GM12801 (cell line): ENCODE measurements at regions not wholly inside any gene's neighbourhood (a gene's known extent, or its start where the extent isn't known, plus 50 kb on each side); places are given as distances from the start of the nearest gene placed in this dataset.

Experiments used
- CTCF ChIP-seq: IDR thresholded peaks from one replicate; pipeline ENCODE4 v1.5.1; 2011; ENCODE audit warnings: control low read depth; ENCODE audit not compliant: insufficient read length; ENCODE audit errors: extremely low read depth

- TF ChIP-seq CTCF, result no peak
Measured at GRCh38 chr2:163187995-163188655, 349.6 kb upstream of the KCNH7 start.

- TF ChIP-seq CTCF, result no peak
Measured at GRCh38 chr2:163187119-163187518, 348.6 kb upstream of the KCNH7 start.

- no peak for TF ChIP-seq CTCF
Measured at GRCh38 chr2:163185160-163185559, 346.6 kb upstream of the KCNH7 start.

- no peak for TF ChIP-seq CTCF
Measured at GRCh38 chr2:163182764-163183354, 344.3 kb upstream of the KCNH7 start.

GRCh38 chr2:163177592-163177991 is 339.0 kb upstream of the KCNH7 start:
- TF ChIP-seq CTCF, result no peak

GRCh38 chr2:163175294-163175693 is 336.7 kb upstream of the KCNH7 start:
- TF ChIP-seq CTCF, result no peak

GRCh38 chr2:163173591-163173990 is 335.0 kb upstream of the KCNH7 start:
- no peak for TF ChIP-seq CTCF
